OCI-LY7 (cell line): ENCODE measurements at regions not wholly inside any gene's neighbourhood (a gene's known extent, or its start where the extent isn't known, plus 50 kb on each side); places are given as distances from the start of the nearest gene placed in this dataset.

Experiments used
- EZH2phosphoT487 ChIP-seq: fragments of 200-600 bp; sonication (generic); IDR thresholded peaks from 2 replicates; pipeline ENCODE4 v1.6.1; 2018; ENCODE audit warnings: low read depth, borderline replicate concordance, mild to moderate bottlenecking, mixed run types, antibody characterized with exemption, low read length, moderate library complexity, mixed read lengths
- TF ChIP-seq, protein P1 (sequence below): fragments of 200-600 bp; sonication (generic); conservative IDR thresholded peaks from 2 replicates; pipeline ENCODE4 v1.5.1; 2014; ENCODE audit warnings: mild to moderate bottlenecking, antibody characterized with exemption, low read length, moderate library complexity, mixed read lengths

DNA sequence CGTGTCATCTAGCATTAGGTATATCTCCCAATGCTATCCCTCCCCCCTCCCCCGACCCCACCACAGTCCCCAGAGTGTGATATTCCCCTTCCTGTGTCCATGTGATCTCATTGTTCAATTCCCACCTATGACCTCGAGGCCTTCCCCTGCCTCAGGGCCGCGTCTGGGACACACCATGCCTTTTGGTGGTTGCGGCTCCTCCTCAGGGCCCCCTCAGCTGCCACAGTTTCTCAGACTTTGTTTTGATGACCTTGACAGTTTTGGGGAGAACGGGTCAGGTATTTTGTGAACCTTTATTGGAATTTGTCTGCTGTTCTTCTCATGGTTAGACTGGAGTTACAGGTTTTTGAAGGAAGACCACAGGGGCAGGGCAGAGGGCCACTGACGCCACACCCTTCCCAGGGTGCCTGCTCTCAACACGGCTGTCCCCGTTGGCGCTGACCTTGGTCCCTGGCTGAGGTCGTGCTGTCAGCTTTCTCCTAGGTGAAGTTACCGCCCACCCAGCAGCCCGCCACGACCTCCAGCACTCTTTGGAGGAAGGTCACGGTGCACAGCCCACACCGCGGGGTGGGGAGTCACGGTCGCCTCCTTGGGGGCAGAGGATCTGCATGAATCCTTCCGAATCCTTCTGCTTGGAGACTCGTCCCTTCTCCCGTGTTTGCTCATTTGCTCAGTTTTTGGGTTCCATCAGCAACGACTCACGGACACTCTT is 130.5 kb downstream of the KIF26A start:
- TF ChIP-seq, protein P1, sequence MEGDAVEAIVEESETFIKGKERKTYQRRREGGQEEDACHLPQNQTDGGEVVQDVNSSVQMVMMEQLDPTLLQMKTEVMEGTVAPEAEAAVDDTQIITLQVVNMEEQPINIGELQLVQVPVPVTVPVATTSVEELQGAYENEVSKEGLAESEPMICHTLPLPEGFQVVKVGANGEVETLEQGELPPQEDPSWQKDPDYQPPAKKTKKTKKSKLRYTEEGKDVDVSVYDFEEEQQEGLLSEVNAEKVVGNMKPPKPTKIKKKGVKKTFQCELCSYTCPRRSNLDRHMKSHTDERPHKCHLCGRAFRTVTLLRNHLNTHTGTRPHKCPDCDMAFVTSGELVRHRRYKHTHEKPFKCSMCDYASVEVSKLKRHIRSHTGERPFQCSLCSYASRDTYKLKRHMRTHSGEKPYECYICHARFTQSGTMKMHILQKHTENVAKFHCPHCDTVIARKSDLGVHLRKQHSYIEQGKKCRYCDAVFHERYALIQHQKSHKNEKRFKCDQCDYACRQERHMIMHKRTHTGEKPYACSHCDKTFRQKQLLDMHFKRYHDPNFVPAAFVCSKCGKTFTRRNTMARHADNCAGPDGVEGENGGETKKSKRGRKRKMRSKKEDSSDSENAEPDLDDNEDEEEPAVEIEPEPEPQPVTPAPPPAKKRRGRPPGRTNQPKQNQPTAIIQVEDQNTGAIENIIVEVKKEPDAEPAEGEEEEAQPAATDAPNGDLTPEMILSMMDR, result no peak
- TF ChIP-seq EZH2phosphoT487, result no peak
